K562 (cell line): ENCODE measurements at regions not wholly inside any gene's neighbourhood (a gene's known extent, or its start where the extent isn't known, plus 50 kb on each side); places are given as distances from the start of the nearest gene placed in this dataset.

ENCODE experiments used
- ATAC-seq: fragments of 200-7000 bp; cut with Tn5 transposase; 3 replicates; pipeline ENCODE4 v1.9.1; 2020; ENCODE audit warnings: moderate library complexity
- BruUV-seq: library from RNA; stranded (reverse); fragments of 400-500 nt; replicated peaks from 2 replicates; lab custom pipeline; 2021; lab: Mats Ljungman, UMichigan
- CTCF ChIA-PET: fragments of 300-600 bp; formaldehyde crosslinking; extraction: SDS; loops from one replicate; lab custom pipeline; 2021; ENCODE audit warnings: low intra/inter-chr PET ratio; lab: Yijun Ruan, JAX
- POLR2A ChIA-PET: fragments of 300-600, 350-650 bp; sonication (Branson Sonifier 250); formaldehyde crosslinking; extraction: SDS; loops from one replicate; lab custom pipeline; 2021; ENCODE audit warnings: antibody characterized with exemption, inconsistent platforms; lab: Yijun Ruan, JAX
- DNase-seq, 4 experiments: peaks; one replicate each; pipeline versions ENCODE4 v3.0.0 to v3.0.0-alpha.2; 2011 to 2018; ENCODE audit warnings: low spot score in 3 of 4, mixed read lengths in 3 of 4; ENCODE audit errors: extremely low read depth in 1 of 4
- FAIRE-seq: peaks from 2 replicates; lab custom pipeline; 2011; peaks lifted over from hg19 to GRCh38; lab: Jason Lieb, UNC
- H2AFZ ChIP-seq: 2 replicates; pipeline ENCODE4 v1.6.0; 2011; ENCODE audit warnings: low read depth, low read length, control low read depth, inconsistent platforms
- H3K27ac ChIP-seq: fragments of 200-600 bp; 3 replicates; pipeline ENCODE4 v1.8.0; 2011; ENCODE audit warnings: low read depth, mild to moderate bottlenecking, control low read depth, inconsistent platforms, low read length, moderate library complexity, mixed read lengths; ENCODE audit errors: extremely low read depth
- H3K27me3 ChIP-seq, 2 experiments: fragments of 300-600 bp in 1 of 2; 2 replicates in 1 of 2; 3 replicates in 1 of 2; pipeline versions ENCODE4 v1.6.0 to v1.8.0; 2011; ENCODE audit warnings: inconsistent platforms in 2 of 2, low read length in 2 of 2, mild to moderate bottlenecking in 1 of 2, mixed read lengths in 1 of 2, moderate library complexity in 1 of 2; ENCODE audit not compliant: control insufficient read depth in 2 of 2, insufficient read depth in 2 of 2
- H3K36me3 ChIP-seq: fragments of 300-600 bp; 3 replicates; pipeline ENCODE4 v1.8.0; 2011; ENCODE audit warnings: mild to moderate bottlenecking, low read length, inconsistent platforms; ENCODE audit not compliant: control insufficient read depth, insufficient read depth
- H3K4me1 ChIP-seq, 2 experiments: fragments of 200-600 bp in 1 of 2; replicated peaks in 1 of 2; 2 replicates in 1 of 2; 3 replicates in 1 of 2; pipeline versions ENCODE4 v1.5.1 to v1.8.0; 2011; ENCODE audit warnings: inconsistent platforms in 2 of 2, low read length in 2 of 2, mild to moderate bottlenecking in 1 of 2, mixed read lengths in 1 of 2, moderate library complexity in 1 of 2; ENCODE audit not compliant: control insufficient read depth in 2 of 2, insufficient read depth in 2 of 2
- H3K4me2 ChIP-seq: 2 replicates; pipeline ENCODE4 v1.6.1; 2011; ENCODE audit warnings: low read length, control low read depth, inconsistent platforms, mixed read lengths; ENCODE audit not compliant: insufficient read depth
- H3K4me3 ChIP-seq: fragments of 200-600 bp; sonication (generic), shearing (Covaris generic); 2 replicates; pipeline ENCODE4 v1.5.1; 2016; ENCODE audit warnings: control low read depth, inconsistent platforms
- H3K79me2 ChIP-seq: fragments of 200-600 bp; 3 replicates; pipeline ENCODE4 v1.8.0; 2011; ENCODE audit warnings: low read length, inconsistent platforms; ENCODE audit not compliant: control insufficient read depth, insufficient read depth
- H3K9ac ChIP-seq, 2 experiments: 2 replicates each; pipeline versions ENCODE4 v1.6.0 to v1.6.1; 2011; ENCODE audit warnings: low read depth in 2 of 2, low read length in 2 of 2, control low read depth in 1 of 2, inconsistent platforms in 1 of 2, mild to moderate bottlenecking in 1 of 2, mixed read lengths in 1 of 2; ENCODE audit not compliant: insufficient read depth in 1 of 2
- H3K9me1 ChIP-seq: one replicate; pipeline ENCODE4 v1.6.0; 2011; ENCODE audit warnings: inconsistent platforms, mild to moderate bottlenecking, low read length, moderate library complexity; ENCODE audit not compliant: control insufficient read depth, insufficient read depth
- H3K9me3 ChIP-seq: replicated peaks from 2 replicates; pipeline ENCODE4 v1.5.1; 2011; ENCODE audit warnings: low read depth, low read length, inconsistent platforms; ENCODE audit not compliant: control insufficient read depth, insufficient read depth
- H4K20me1 ChIP-seq: replicated peaks from 2 replicates; pipeline ENCODE4 v1.6.1; 2011; ENCODE audit warnings: low read length, inconsistent platforms, mixed read lengths; ENCODE audit not compliant: control insufficient read depth, insufficient read depth
- MTA3 ChIP-seq: fragments of 450-650 bp; formaldehyde crosslinking; IDR thresholded peaks from 2 replicates; pipeline ENCODE4 v1.6.1; 2017; ENCODE audit warnings: mild to moderate bottlenecking, borderline replicate concordance
- POU5F1 ChIP-seq: fragments of 150-350 bp; IDR thresholded peaks from 2 replicates; pipeline ENCODE4 v1.6.1; 2014; ENCODE audit warnings: borderline replicate concordance, low read length, low read depth, mild to moderate bottlenecking; ENCODE audit not compliant: partially characterized antibody
- RBM39 ChIP-seq: fragments of 200-400 bp; formaldehyde crosslinking; optimal IDR thresholded peaks from 2 replicates; pipeline ENCODE3; 2018; ENCODE audit warnings: low read depth, low read length
- SMAD4 ChIP-seq: fragments of 250-450 bp; sonication (Bioruptor Pico); conservative IDR thresholded peaks from 2 replicates; pipeline ENCODE4 v1.8.0; 2021; ENCODE audit warnings: inconsistent platforms, mild to moderate bottlenecking, moderate library complexity
- SRSF1 ChIP-seq: fragments of 200-400 bp; formaldehyde crosslinking; IDR thresholded peaks from 2 replicates; pipeline ENCODE4 v1.6.1; 2017; ENCODE audit warnings: mild to moderate bottlenecking, low read depth, low read length, moderate library complexity
- THRB ChIP-seq: fragments of 450-650 bp; formaldehyde crosslinking; conservative IDR thresholded peaks from 2 replicates; pipeline ENCODE4 v1.4.0; 2022; ENCODE audit warnings: mild to moderate bottlenecking, missing genetic modification characterization
- WGBS: fragments of 100-300 bp; shearing (Covaris generic); methylation state at CpG from one replicate; pipeline ENCODE4 v1.1.6; 2016; ENCODE audit warnings: low coverage, mixed read lengths; ENCODE audit not compliant: insufficient coverage; ENCODE audit errors: missing lambda C conversion rate; 5-methylcytosine and 5-hydroxymethylcytosine counted together
- in situ Hi-C: fragments of 300-500 bp; cut with MboI; formaldehyde crosslinking; loops from 4 replicates; pipeline ENCODE4 v1.15.0; 2018; ENCODE audit warnings: inconsistent platforms, mixed read lengths
- intact Hi-C: fragments of 100-400 bp; cut with micrococcal nuclease; formaldehyde crosslinking; loops from 2 replicates; pipeline ENCODE4 v1.14.2; 2022
- TF ChIP-seq, protein P1 (sequence below): sonication (generic); formaldehyde crosslinking; IDR thresholded peaks from 2 replicates; pipeline ENCODE4 v1.5.0; 2020; ENCODE audit warnings: missing genetic modification reagents
- TF ChIP-seq, protein P2 (sequence below), 2 experiments: fragments of 150-350 bp in 1 of 2; IDR thresholded peaks; 2 replicates each; pipeline ENCODE4 v1.6.1; 2012 to 2016; ENCODE audit warnings: low read depth in 2 of 2, low read length in 2 of 2, mild to moderate bottlenecking in 1 of 2, moderate library complexity in 1 of 2
- TF ChIP-seq, protein P3 (sequence below): fragments of 450-650 bp; IDR thresholded peaks from 2 replicates; pipeline ENCODE4 v1.6.1; 2016; ENCODE audit warnings: antibody characterized with exemption

DNA sequence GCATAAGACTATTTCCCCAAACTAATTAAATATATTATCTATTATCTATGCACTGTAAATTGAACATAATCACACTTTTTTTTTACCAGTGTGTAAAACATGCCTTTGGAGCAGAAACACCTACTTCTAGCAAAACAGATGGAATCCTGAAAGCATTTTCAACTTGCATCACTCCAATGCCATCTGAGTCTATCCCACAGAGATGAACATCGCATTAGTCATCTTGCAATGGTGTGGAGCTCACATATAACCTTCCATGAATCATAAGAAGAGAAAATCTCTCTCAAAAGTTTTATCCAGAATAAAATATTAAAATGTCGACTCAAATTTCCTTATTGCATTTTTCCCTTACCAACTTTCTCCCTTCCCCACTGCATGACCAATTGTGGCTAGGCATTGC is 406.7 kb upstream of the ACTRT1 start:
- 0% methylated on average over 2 of the region's 2 CpGs for WGBS
- no peak overlapping the region for H3K4me2 ChIP-seq
- no peaks in the 10 kb centered on the region for H3K36me3 ChIP-seq
- no TSS peak for BruUV-seq
- no peaks in the 10 kb centered on the region for H3K27me3 ChIP-seq
- ChIA-PET CTCF (no interaction called here), POLR2A (no interaction called here)
- H4K20me1 ChIP-seq, result no peaks in the 10 kb centered on the region
- H3K9me1 ChIP-seq, result no peaks in the 10 kb centered on the region
- no peak overlapping the region for H3K27ac ChIP-seq
- in situ Hi-C loops (no loop called here), intact Hi-C loops (no loop called here)
- no peaks in the 10 kb centered on the region for H3K9me3 ChIP-seq
- TF ChIP-seq RBM39, result no peak
- no peak for TF ChIP-seq SMAD4 (CRISPR knock-in tag)
- no peak for TF ChIP-seq POU5F1
- TF ChIP-seq, protein P1, sequence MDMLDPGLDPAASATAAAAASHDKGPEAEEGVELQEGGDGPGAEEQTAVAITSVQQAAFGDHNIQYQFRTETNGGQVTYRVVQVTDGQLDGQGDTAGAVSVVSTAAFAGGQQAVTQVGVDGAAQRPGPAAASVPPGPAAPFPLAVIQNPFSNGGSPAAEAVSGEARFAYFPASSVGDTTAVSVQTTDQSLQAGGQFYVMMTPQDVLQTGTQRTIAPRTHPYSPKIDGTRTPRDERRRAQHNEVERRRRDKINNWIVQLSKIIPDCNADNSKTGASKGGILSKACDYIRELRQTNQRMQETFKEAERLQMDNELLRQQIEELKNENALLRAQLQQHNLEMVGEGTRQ (CRISPR knock-in tag), result no peak
- TF ChIP-seq, protein P2, sequence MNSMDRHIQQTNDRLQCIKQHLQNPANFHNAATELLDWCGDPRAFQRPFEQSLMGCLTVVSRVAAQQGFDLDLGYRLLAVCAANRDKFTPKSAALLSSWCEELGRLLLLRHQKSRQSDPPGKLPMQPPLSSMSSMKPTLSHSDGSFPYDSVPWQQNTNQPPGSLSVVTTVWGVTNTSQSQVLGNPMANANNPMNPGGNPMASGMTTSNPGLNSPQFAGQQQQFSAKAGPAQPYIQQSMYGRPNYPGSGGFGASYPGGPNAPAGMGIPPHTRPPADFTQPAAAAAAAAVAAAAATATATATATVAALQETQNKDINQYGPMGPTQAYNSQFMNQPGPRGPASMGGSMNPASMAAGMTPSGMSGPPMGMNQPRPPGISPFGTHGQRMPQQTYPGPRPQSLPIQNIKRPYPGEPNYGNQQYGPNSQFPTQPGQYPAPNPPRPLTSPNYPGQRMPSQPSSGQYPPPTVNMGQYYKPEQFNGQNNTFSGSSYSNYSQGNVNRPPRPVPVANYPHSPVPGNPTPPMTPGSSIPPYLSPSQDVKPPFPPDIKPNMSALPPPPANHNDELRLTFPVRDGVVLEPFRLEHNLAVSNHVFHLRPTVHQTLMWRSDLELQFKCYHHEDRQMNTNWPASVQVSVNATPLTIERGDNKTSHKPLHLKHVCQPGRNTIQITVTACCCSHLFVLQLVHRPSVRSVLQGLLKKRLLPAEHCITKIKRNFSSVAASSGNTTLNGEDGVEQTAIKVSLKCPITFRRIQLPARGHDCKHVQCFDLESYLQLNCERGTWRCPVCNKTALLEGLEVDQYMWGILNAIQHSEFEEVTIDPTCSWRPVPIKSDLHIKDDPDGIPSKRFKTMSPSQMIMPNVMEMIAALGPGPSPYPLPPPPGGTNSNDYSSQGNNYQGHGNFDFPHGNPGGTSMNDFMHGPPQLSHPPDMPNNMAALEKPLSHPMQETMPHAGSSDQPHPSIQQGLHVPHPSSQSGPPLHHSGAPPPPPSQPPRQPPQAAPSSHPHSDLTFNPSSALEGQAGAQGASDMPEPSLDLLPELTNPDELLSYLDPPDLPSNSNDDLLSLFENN (IDR thresholded peaks at IDR 0.05; ENCODE audit: low read depth in 2 of 2, low read length in 2 of 2), result no peak
- TF ChIP-seq SRSF1, result no peak
- no peak for TF ChIP-seq MTA3
- TF ChIP-seq, protein P3, sequence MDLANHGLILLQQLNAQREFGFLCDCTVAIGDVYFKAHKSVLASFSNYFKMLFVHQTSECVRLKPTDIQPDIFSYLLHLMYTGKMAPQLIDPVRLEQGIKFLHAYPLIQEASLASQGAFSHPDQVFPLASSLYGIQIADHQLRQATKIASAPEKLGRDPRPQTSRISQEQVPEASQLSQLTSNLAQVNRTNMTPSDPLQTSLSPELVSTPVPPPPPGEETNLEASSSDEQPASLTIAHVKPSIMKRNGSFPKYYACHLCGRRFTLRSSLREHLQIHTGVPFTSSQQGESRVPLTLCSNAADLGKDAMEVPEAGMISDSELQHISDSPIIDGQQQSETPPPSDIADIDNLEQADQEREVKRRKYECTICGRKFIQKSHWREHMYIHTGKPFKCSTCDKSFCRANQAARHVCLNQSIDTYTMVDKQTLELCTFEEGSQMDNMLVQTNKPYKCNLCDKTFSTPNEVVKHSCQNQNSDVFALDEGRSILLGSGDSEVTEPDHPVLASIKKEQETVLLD, result no peak
- no peak for TF ChIP-seq THRB (CRISPR knock-in tag)
- DNase-seq (no peak), ATAC-seq (no peak), FAIRE-seq (no peak)
- no peak overlapping the region for H3K4me3 ChIP-seq
- no peak overlapping the region for H3K9ac ChIP-seq
- H3K4me1 ChIP-seq, result no peaks in the 10 kb centered on the region
- no peaks in the 10 kb centered on the region for H3K79me2 ChIP-seq
- H2AFZ ChIP-seq, result no peak overlapping the region
